ENCODE measurements at regions not wholly inside any gene's neighbourhood (a gene's known extent, or its start where the extent isn't known, plus 50 kb on each side); places are given as distances from the start of the nearest gene placed in this dataset.

DNA sequence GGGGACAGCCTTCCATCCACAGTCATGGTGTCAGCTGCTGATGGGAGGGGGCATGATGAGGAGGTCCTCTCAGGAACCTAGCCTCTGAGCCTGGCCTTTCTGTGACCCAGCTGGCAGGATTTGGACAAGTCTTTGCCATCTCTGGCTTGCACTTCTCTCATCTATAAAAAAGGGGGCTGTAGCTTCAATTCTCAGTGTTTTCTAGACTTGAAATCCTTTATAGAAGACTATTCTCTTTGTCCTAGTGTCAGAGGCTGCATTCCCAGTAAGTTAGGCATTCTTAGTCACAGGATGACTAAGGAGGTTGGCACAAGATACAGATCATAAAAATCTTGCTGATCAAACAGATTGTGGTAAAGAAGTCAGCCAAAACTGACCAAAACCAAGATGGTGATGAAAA, 958.5 kb downstream of the CNTNAP5 start:
- TF ChIP-seq POLR2A (IDR thresholded peaks at IDR 0.05), result no peak
- no peak for TF ChIP-seq POLR2AphosphoS5 (IDR thresholded peaks at IDR 0.05)
- TF ChIP-seq, protein P1, sequence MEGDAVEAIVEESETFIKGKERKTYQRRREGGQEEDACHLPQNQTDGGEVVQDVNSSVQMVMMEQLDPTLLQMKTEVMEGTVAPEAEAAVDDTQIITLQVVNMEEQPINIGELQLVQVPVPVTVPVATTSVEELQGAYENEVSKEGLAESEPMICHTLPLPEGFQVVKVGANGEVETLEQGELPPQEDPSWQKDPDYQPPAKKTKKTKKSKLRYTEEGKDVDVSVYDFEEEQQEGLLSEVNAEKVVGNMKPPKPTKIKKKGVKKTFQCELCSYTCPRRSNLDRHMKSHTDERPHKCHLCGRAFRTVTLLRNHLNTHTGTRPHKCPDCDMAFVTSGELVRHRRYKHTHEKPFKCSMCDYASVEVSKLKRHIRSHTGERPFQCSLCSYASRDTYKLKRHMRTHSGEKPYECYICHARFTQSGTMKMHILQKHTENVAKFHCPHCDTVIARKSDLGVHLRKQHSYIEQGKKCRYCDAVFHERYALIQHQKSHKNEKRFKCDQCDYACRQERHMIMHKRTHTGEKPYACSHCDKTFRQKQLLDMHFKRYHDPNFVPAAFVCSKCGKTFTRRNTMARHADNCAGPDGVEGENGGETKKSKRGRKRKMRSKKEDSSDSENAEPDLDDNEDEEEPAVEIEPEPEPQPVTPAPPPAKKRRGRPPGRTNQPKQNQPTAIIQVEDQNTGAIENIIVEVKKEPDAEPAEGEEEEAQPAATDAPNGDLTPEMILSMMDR (IDR thresholded peaks at IDR 0.05), result no peak
- no peak for TF ChIP-seq EP300 (IDR thresholded peaks at IDR 0.05)
